ENCODE measurements at regions not wholly inside any gene's neighbourhood (a gene's known extent, or its start where the extent isn't known, plus 50 kb on each side); places are given as distances from the start of the nearest gene placed in this dataset.

DNA sequence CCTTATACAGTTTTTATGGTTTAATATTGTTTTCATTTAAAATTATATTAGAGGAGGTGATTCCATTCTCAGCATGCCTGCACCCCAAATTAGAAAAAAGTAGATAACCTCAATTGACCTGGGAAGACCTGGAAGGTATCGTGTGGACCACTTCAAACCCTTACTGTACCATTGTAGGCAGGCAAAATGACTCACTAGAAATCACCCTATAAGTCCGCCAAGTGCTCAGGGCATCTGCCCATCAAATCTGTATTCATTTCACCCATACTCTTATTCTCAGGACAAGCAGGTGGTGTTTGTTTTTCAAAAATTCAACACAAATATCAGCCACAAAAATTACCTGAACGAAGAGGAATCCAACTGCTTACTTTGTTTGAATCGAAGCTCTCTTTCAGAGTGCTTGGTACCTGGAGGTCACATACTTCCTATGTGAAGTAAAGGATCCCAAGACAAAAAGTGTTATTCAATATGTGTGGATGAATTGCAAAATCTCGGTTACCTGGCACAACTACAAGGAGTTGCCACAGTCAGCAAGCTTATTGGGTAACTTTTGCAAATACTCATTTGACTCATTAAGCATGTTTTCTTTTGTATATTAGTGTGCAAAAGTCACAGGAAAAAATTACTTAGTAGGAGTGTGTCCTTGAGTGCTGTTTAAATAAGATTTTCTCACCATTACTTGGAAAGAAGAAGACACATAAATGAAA is 216.2 kb downstream of the ENC1 start:
- H3K9me3 ChIP-seq (ENCODE audit: control insufficient read depth, low read length) = peaks cover 6% of the 10 kb centered on the region
- WGBS, 2 experiments (ENCODE audit: insufficient coverage in 2 of 2) = 80 to 95% methylated on average over 4 of the region's 5 CpGs
- no peak overlapping the region for H3K4me3 ChIP-seq (ENCODE audit: extremely low read depth, insufficient read depth, low read length, poor library complexity, severe bottlenecking)
- no peak overlapping the region for H3K27ac ChIP-seq (ENCODE audit: low read depth, low read length, severe bottlenecking)
- peaks cover 10% of the 10 kb centered on the region for H3K4me1 ChIP-seq (ENCODE audit: control insufficient read depth, insufficient read depth, low read length, poor library complexity, severe bottlenecking)
- no peaks in the 10 kb centered on the region for H3K36me3 ChIP-seq (ENCODE audit: control insufficient read depth, insufficient read depth, low read length)

GRCh38 chr5:74423383-74423782 is 217.1 kb downstream of the ENC1 start:
- no peaks in the 10 kb centered on the region for H3K9me3 ChIP-seq (ENCODE audit: control insufficient read depth, low read length)
- no peak overlapping the region for H3K4me3 ChIP-seq (ENCODE audit: extremely low read depth, insufficient read depth, low read length, poor library complexity, severe bottlenecking)
- H3K27ac ChIP-seq (ENCODE audit: low read depth, low read length, severe bottlenecking) = no peak overlapping the region
- 91% methylated on average over 1 of the region's 1 CpG for WGBS, 2 experiments (ENCODE audit: insufficient coverage in 2 of 2)
- no peaks in the 10 kb centered on the region for H3K36me3 ChIP-seq (ENCODE audit: control insufficient read depth, insufficient read depth, low read length)
- peaks cover 17% of the 10 kb centered on the region for H3K4me1 ChIP-seq (ENCODE audit: control insufficient read depth, insufficient read depth, low read length, poor library complexity, severe bottlenecking)

DNA sequence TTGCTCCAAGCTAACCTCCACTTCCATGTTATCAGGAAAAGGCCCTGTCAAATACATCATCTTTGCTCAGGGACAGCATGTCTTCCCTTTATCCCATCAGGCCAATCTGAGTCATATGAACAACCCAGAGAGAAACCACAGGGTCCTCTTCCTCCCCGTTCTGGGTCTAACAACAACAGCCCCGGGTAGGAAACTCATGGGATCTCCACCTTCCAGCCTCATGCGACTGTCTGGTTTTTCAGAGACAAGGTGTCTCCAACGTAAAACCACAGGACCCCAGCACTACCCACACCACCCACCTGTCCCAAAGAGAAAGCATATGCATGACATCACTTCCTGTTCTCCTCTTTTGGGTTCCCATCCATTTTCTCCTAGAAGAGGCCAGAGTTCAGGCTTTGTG is 217.9 kb downstream of the ENC1 start:
- Histone ChIP-seq H3K9me3 (ENCODE audit: control insufficient read depth, low read length) (no peaks in the 10 kb centered on the region), H3K4me1 (ENCODE audit: control insufficient read depth, insufficient read depth, low read length, poor library complexity, severe bottlenecking) (peaks cover 17% of the 10 kb centered on the region), H3K4me3 (ENCODE audit: extremely low read depth, insufficient read depth, low read length, poor library complexity, severe bottlenecking) (no peak overlapping the region), H3K27ac (ENCODE audit: low read depth, low read length, severe bottlenecking) (no peak overlapping the region), H3K36me3 (ENCODE audit: control insufficient read depth, insufficient read depth, low read length) (no peaks in the 10 kb centered on the region)
- 100% methylated on average over 1 of the region's 4 CpGs; no CpG with 5 or more reads in 1 of the 2 experiments for WGBS, 2 experiments (ENCODE audit: insufficient coverage in 2 of 2)

GRCh38 chr5:74422030-74422429 is 218.5 kb downstream of the ENC1 start:
- Histone ChIP-seq H3K27ac (ENCODE audit: low read depth, low read length, severe bottlenecking) (no peak overlapping the region), H3K4me1 (ENCODE audit: control insufficient read depth, insufficient read depth, low read length, poor library complexity, severe bottlenecking) (peaks cover 17% of the 10 kb centered on the region), H3K4me3 (ENCODE audit: extremely low read depth, insufficient read depth, low read length, poor library complexity, severe bottlenecking) (no peak overlapping the region), H3K9me3 (ENCODE audit: control insufficient read depth, low read length) (no peaks in the 10 kb centered on the region), H3K36me3 (ENCODE audit: control insufficient read depth, insufficient read depth, low read length) (no peaks in the 10 kb centered on the region)
- 96 to 100% methylated on average over 1 to 2 of the region's 3 CpGs for WGBS, 2 experiments (ENCODE audit: insufficient coverage in 2 of 2)

- Histone ChIP-seq H3K27ac (ENCODE audit: low read depth, low read length, severe bottlenecking) (no peak overlapping the region), H3K36me3 (ENCODE audit: control insufficient read depth, insufficient read depth, low read length) (no peaks in the 10 kb centered on the region), H3K4me3 (ENCODE audit: extremely low read depth, insufficient read depth, low read length, poor library complexity, severe bottlenecking) (no peak overlapping the region), H3K9me3 (ENCODE audit: control insufficient read depth, low read length) (no peaks in the 10 kb centered on the region), H3K4me1 (ENCODE audit: control insufficient read depth, insufficient read depth, low read length, poor library complexity, severe bottlenecking) (peaks cover 22% of the 10 kb centered on the region)
- 75% methylated on average over 1 of the region's 1 CpG; no CpG with 5 or more reads in 1 of the 2 experiments for WGBS, 2 experiments (ENCODE audit: insufficient coverage in 2 of 2)
Measured at GRCh38 chr5:74421377-74421776, 219.2 kb downstream of the ENC1 start.

- Histone ChIP-seq H3K9me3 (ENCODE audit: control insufficient read depth, low read length) (no peaks in the 10 kb centered on the region), H3K27ac (ENCODE audit: low read depth, low read length, severe bottlenecking) (no peak overlapping the region), H3K4me3 (ENCODE audit: extremely low read depth, insufficient read depth, low read length, poor library complexity, severe bottlenecking) (no peak overlapping the region), H3K36me3 (ENCODE audit: control insufficient read depth, insufficient read depth, low read length) (no peaks in the 10 kb centered on the region), H3K4me1 (ENCODE audit: control insufficient read depth, insufficient read depth, low read length, poor library complexity, severe bottlenecking) (peaks cover 27% of the 10 kb centered on the region)
- 100% methylated on average over 1 of the region's 1 CpG for WGBS, 2 experiments (ENCODE audit: insufficient coverage in 2 of 2)
Measured at GRCh38 chr5:74420947-74421346, 219.6 kb downstream of the ENC1 start.

DNA sequence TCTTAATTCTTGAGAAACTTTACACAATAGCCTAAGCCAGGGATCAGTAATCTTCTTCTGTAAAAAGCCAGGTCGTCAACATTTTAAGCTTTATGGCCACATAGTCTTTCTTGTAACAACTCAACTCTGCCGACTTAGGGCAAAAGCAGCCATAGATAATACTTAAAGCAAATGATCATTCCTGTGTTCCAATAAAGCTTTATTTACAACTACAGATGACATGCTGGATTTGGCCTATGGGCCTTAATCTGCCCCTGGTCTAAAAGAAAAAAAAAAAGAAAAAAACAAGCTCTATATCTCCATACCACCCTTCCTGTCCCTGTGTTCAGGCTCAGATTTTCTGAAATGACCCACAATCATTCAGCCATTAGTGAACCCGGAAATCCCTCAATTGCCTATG is 220.3 kb downstream of the ENC1 start:
- Histone ChIP-seq H3K36me3 (ENCODE audit: control insufficient read depth, insufficient read depth, low read length) (no peaks in the 10 kb centered on the region), H3K9me3 (ENCODE audit: control insufficient read depth, low read length) (no peaks in the 10 kb centered on the region), H3K27ac (ENCODE audit: low read depth, low read length, severe bottlenecking) (no peak overlapping the region), H3K4me1 (ENCODE audit: control insufficient read depth, insufficient read depth, low read length, poor library complexity, severe bottlenecking) (peaks cover 32% of the 10 kb centered on the region), H3K4me3 (ENCODE audit: extremely low read depth, insufficient read depth, low read length, poor library complexity, severe bottlenecking) (no peak overlapping the region)
- 68 to 75% methylated on average over 2 of the region's 3 CpGs for whole genome bisulfite sequencing, 2 experiments (ENCODE audit: insufficient coverage in 2 of 2)

DNA sequence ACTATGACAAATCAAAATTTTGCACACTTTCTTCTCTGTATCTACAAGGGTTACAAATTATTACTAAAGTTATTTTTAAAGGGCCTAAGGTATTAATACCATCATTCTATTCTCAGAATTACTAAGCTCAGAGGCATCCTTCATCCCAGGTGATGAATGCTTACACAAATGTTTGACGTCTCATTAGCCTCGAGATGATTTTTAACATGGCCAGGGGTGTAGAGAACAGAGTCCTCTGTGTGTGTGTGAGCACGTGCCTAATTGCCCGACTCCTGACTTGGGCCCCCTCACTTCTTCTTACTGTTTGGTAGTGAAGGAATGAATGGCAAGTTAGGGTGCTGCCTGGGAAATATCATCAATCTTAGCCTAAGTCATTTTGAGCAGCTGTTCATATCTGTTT is 221.1 kb downstream of the ENC1 start:
- no peak overlapping the region for H3K27ac ChIP-seq (ENCODE audit: low read depth, low read length, severe bottlenecking)
- WGBS, 2 experiments (ENCODE audit: insufficient coverage in 2 of 2) = 75 to 100% methylated on average over 1 to 2 of the region's 4 CpGs
- no peaks in the 10 kb centered on the region for H3K36me3 ChIP-seq (ENCODE audit: control insufficient read depth, insufficient read depth, low read length)
- H3K9me3 ChIP-seq (ENCODE audit: control insufficient read depth, low read length) = no peaks in the 10 kb centered on the region
- H3K4me1 ChIP-seq (ENCODE audit: control insufficient read depth, insufficient read depth, low read length, poor library complexity, severe bottlenecking) = peaks cover 39% of the 10 kb centered on the region
- H3K4me3 ChIP-seq (ENCODE audit: extremely low read depth, insufficient read depth, low read length, poor library complexity, severe bottlenecking) = no peak overlapping the region

- H3K9me3 ChIP-seq (ENCODE audit: control insufficient read depth, low read length) = no peaks in the 10 kb centered on the region
- no peak overlapping the region for H3K27ac ChIP-seq (ENCODE audit: low read depth, low read length, severe bottlenecking)
- H3K4me3 ChIP-seq (ENCODE audit: extremely low read depth, insufficient read depth, low read length, poor library complexity, severe bottlenecking) = no peak overlapping the region
- H3K4me1 ChIP-seq (ENCODE audit: control insufficient read depth, insufficient read depth, low read length, poor library complexity, severe bottlenecking) = peaks cover 47% of the 10 kb centered on the region
- no peaks in the 10 kb centered on the region for H3K36me3 ChIP-seq (ENCODE audit: control insufficient read depth, insufficient read depth, low read length)
- 83 to 100% methylated on average over 1 to 2 of the region's 2 CpGs for WGBS, 2 experiments (ENCODE audit: insufficient coverage in 2 of 2)
Measured at GRCh38 chr5:74418709-74419108, 221.8 kb downstream of the ENC1 start.

DNA sequence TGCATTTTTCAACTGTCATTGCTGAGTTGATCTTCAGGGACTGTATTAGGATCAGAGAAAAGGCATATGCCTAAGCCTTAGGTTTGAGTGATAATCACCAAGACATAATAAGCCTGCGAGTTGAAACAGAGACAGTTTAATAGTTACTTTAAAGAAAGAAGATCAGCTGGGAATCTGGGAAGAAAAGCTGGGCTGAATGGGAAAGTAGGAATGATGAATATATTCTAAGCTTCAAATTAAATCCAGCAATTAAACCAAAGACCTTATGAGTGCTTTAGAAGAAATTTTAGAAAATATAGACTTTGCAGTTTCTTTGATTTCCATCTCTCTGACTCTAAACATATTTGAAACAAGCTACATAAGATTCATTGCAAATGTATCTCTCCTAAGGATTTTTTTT is 222.3 kb downstream of the ENC1 start:
- H3K4me3 ChIP-seq (ENCODE audit: extremely low read depth, insufficient read depth, low read length, poor library complexity, severe bottlenecking) = no peak overlapping the region
- H3K9me3 ChIP-seq (ENCODE audit: control insufficient read depth, low read length) = no peaks in the 10 kb centered on the region
- WGBS, 2 experiments (ENCODE audit: insufficient coverage in 2 of 2) = 100% methylated on average over 1 of the region's 1 CpG; no CpG with 5 or more reads in 1 of the 2 experiments
- H3K4me1 ChIP-seq (ENCODE audit: control insufficient read depth, insufficient read depth, low read length, poor library complexity, severe bottlenecking) = peaks cover 51% of the 10 kb centered on the region
- H3K36me3 ChIP-seq (ENCODE audit: control insufficient read depth, insufficient read depth, low read length) = no peaks in the 10 kb centered on the region
- H3K27ac ChIP-seq (ENCODE audit: low read depth, low read length, severe bottlenecking) = no peak overlapping the region

DNA sequence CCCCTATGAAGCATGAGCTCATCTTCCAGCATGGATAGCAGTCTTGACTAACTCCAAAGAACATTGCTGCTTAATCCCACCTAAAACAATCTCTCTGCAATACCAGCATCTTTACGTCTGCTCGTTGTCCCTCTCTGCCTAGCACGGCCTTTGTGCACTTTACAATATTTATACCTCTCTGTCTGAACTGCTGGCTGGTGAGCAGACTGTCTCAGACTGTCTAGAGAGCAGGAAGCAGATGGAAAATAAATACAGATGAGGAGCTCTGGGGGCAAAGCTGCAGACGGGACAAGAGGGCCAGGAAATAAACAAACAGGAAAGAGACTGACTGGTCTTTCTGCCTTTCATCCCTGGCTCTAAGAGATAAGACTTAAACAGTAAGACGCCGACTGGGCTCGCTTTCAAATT is 224.8 kb downstream of the ENC1 start:
- 30 to 61% methylated on average over 2 to 4 of the region's 7 CpGs for WGBS, 2 experiments (ENCODE audit: insufficient coverage in 2 of 2)
- Histone ChIP-seq H3K36me3 (ENCODE audit: control insufficient read depth, insufficient read depth, low read length) (no peaks in the 10 kb centered on the region), H3K27ac (ENCODE audit: low read depth, low read length, severe bottlenecking) (peak overlapping the region; percentile 63), H3K4me3 (ENCODE audit: extremely low read depth, insufficient read depth, low read length, poor library complexity, severe bottlenecking) (no peak overlapping the region), H3K4me1 (ENCODE audit: control insufficient read depth, insufficient read depth, low read length, poor library complexity, severe bottlenecking) (peaks cover 68% of the 10 kb centered on the region), H3K9me3 (ENCODE audit: control insufficient read depth, low read length) (no peaks in the 10 kb centered on the region)

All from mesodermal cell (in vitro differentiated cells).